ENCODE measurements at regions not wholly inside any gene's neighbourhood (a gene's known extent, or its start where the extent isn't known, plus 50 kb on each side); places are given as distances from the start of the nearest gene placed in this dataset.

DNA sequence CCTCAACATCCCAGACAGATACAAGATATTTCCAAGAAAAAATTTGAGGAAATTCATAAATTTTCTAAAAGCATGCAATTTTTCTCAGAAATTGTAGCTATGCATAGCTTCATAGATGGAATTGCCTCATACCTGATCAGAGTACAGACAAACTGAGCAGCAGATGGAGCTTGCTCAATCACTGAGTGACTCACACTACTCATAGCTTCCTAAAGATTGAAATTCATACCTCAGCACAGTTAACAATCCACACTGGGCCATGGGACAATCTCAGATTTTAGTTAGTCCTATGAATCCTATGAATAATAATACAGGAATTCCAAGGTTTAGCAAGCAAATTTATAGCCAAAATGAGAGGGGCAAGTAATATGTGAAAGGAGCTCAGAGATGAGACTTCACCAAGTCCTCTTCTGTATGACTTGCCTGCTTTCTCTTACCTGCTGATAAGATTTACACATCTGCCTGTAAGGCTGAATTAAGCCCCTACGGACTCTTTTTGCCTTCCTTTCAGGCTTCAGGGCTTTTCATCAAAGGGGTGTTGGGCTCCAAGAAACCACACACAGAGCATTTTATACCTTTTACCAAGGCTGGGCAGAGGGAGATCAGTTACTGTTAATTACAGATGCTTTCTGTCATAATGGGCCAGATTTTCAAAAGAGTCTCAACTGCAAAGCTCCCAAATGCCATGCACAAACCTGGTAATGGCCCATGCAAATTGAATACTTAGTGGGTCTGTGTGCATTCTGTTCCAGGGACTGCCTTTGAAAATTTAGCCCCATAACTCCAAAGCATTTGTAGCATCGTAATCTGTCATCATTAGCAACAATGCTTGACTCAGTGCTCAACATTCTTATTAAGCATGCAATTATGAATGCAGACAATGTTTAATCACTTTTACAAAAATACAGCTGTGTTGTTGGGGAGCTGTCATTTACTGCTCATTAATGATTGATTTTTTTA, 439.3 kb downstream of the DTWD2 start:
- Histone ChIP-seq H3K4me1 (ENCODE audit: control insufficient read depth, extremely low read depth, insufficient read depth, low read length) (no peaks in the 10 kb centered on the region), H2AFZ (ENCODE audit: low read depth, low read length) (no peak overlapping the region), H3K4me2 (ENCODE audit: insufficient read depth, low read length) (no peak overlapping the region), H3K27ac (ENCODE audit: insufficient read depth, low read depth, low read length) (no peak overlapping the region), H3K9me1 (replicated peaks; ENCODE audit: control insufficient read depth, extremely low read depth, insufficient read depth, low read length) (no peaks in the 10 kb centered on the region), H3K79me2 (ENCODE audit: control insufficient read depth, insufficient read depth, low read length) (no peaks in the 10 kb centered on the region), H3K4me3 (replicated peaks in 1 of 3; ENCODE audit: insufficient read depth in 1 of 3, low read depth in 1 of 3, low read length in 3 of 3) (no peak overlapping the region), H3K27me3 (ENCODE audit: control insufficient read depth in 2 of 2, insufficient read depth in 2 of 2, low read length in 2 of 2) (no peaks in the 10 kb centered on the region), H4K20me1 (replicated peaks; ENCODE audit: control insufficient read depth, extremely low read depth, insufficient read depth, low read length) (no peaks in the 10 kb centered on the region), H3K36me3 (ENCODE audit: control insufficient read depth in 2 of 2, extremely low read depth in 1 of 2, insufficient read depth in 2 of 2, low read length in 2 of 2) (no peaks in the 10 kb centered on the region), H3K9ac (replicated peaks; ENCODE audit: extremely low read depth, insufficient read depth, low read length) (no peak overlapping the region), H3K9me3 (replicated peaks; ENCODE audit: control insufficient read depth, insufficient read depth, low read length) (peaks cover 2% of the 10 kb centered on the region)
- TF ChIP-seq POLR2A (IDR thresholded peaks at IDR 0.05; ENCODE audit: low read depth, low read length) = no peak
- TF ChIP-seq EZH2 (IDR thresholded peaks at IDR 0.05; ENCODE audit: borderline replicate concordance, low read depth, low read length, severe bottlenecking) = no peak
- TF ChIP-seq GATA2 (IDR thresholded peaks at IDR 0.05; ENCODE audit: insufficient read depth, insufficient read length, low read depth, low read length) = no peak
- TF ChIP-seq, protein P1, sequence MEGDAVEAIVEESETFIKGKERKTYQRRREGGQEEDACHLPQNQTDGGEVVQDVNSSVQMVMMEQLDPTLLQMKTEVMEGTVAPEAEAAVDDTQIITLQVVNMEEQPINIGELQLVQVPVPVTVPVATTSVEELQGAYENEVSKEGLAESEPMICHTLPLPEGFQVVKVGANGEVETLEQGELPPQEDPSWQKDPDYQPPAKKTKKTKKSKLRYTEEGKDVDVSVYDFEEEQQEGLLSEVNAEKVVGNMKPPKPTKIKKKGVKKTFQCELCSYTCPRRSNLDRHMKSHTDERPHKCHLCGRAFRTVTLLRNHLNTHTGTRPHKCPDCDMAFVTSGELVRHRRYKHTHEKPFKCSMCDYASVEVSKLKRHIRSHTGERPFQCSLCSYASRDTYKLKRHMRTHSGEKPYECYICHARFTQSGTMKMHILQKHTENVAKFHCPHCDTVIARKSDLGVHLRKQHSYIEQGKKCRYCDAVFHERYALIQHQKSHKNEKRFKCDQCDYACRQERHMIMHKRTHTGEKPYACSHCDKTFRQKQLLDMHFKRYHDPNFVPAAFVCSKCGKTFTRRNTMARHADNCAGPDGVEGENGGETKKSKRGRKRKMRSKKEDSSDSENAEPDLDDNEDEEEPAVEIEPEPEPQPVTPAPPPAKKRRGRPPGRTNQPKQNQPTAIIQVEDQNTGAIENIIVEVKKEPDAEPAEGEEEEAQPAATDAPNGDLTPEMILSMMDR (IDR thresholded peaks at IDR 0.05; ENCODE audit: extremely low read depth in 1 of 2, insufficient read depth in 1 of 2, low read depth in 1 of 2, low read length in 2 of 2) = no peak
- no peak for TF ChIP-seq JUN (IDR thresholded peaks at IDR 0.05; ENCODE audit: borderline replicate concordance, insufficient read depth, insufficient read length, low read depth)
- TF ChIP-seq MYC (IDR thresholded peaks at IDR 0.05; ENCODE audit: low read depth, low read length) = no peak
- no peak for TF ChIP-seq POLR2AphosphoS5 (IDR thresholded peaks at IDR 0.05; ENCODE audit: insufficient read depth, low read depth, low read length)
- TF ChIP-seq, protein P2, sequence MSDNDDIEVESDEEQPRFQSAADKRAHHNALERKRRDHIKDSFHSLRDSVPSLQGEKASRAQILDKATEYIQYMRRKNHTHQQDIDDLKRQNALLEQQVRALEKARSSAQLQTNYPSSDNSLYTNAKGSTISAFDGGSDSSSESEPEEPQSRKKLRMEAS (IDR thresholded peaks at IDR 0.05; ENCODE audit: insufficient read depth, insufficient read length) = no peak
- TF ChIP-seq FOS (IDR thresholded peaks at IDR 0.05; ENCODE audit: borderline replicate concordance, insufficient read depth, low read length) = no peak
- intact Hi-C loops (cut with micrococcal nuclease) (no loop called here), dilution Hi-C loops (cut with MboI; ENCODE audit: extremely low pct_ligation_motif_present, low sequenced_read_pairs) (no loop called here)
- no TSS peak for BruUV-seq (replicated peaks)
- ChIA-PET POLR2A (no interaction called here), CTCF (no interaction called here)
- FAIRE-seq (no peak), DNase-seq (ENCODE audit: low read depth, low spot score) (no peak)
